IPS DF 4.7 (cell line): ENCODE measurements at regions not wholly inside any gene's neighbourhood (a gene's known extent, or its start where the extent isn't known, plus 50 kb on each side); places are given as distances from the start of the nearest gene placed in this dataset.

ENCODE experiments used
- DNase-seq: peaks from one replicate; pipeline ENCODE4 v3.0.0-alpha.2; 2013; ENCODE audit warnings: low spot score; ENCODE audit errors: extremely low read depth

- no peak for DNase-seq
Observed at GRCh38 chr11:28757725-28758515, 649.7 kb downstream of the METTL15 start.

GRCh38 chr11:28756977-28757376, 648.8 kb downstream of the METTL15 start:
- DNase-seq = no peak

DNA sequence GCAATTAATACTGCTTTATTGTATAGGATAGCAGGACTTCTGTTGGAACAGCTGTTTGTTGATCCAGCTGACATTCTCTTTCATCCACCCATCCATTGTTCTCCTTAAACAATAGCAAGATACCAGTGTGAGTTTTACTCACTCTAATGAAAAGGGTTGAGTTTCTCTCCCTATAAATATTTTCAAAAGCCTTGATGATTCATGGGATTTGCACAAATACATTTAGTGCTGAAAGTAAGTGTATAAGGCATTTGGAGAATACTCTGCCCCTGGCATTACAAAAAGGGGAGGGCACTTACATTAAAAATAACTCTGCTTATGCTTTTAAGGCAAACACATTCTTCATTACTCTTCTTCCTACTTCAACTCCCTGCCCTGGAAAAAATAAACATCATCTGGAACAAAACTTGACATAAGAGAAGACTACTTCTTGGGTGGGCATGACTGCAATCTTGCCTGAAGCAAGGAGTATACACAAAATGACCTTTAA, 634.9 kb downstream of the METTL15 start:
- DNase-seq = no peak

DNA sequence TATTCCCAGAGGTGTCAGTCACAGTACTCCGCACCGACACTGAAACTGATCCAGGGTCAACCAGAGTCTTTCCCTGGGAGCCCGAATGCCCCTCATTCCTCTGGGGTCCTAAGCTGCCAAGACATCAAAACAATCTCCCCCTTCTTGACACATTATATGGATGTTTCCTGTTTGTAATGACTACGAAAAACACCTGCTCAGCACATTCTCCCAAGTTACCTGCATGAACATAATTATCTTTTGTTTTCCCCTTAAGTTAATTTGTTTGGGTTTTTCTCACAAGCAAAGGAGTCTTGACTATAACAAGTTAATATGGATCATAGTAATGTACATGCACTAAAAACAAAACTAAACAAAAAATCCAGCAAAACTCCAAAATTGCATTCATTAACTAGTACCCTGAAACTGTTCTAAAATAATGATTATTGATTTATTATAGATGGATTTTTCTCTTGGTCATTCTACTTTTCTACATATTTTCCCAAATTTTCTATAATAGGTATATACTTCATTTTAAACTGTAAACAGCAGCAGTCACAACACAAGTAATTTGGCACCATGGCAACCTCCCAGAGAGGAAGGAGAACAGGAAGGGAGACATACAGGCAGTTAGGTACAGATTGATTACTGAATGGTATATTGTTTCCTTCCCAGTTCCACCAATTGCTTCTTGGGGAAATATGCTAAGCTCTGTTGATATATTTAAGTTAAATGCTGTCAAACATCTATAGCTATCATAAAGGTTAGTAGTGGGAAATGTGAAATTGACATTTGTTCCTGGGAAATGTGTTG, 631.5 kb downstream of the METTL15 start:
- DNase-seq = no peak

DNA sequence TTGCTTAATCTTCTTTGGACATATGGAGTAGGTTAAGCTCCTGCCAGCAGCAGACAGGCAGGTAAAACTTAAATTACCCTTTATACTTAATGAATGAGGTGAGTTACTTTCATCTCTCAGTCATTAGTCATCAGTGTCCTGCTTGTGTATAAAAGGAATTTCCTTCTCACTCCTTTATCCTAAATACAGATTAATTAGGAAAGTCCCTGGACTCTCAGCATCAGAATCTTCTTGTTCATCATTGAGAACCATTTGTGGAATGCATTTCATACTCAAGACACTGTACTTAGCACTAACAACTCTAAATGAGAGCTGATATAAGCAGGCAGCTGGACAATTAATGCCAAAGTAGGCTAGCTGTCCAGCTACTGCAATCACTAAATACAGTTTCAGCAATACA, 630.4 kb downstream of the METTL15 start:
- no peak for DNase-seq

DNA sequence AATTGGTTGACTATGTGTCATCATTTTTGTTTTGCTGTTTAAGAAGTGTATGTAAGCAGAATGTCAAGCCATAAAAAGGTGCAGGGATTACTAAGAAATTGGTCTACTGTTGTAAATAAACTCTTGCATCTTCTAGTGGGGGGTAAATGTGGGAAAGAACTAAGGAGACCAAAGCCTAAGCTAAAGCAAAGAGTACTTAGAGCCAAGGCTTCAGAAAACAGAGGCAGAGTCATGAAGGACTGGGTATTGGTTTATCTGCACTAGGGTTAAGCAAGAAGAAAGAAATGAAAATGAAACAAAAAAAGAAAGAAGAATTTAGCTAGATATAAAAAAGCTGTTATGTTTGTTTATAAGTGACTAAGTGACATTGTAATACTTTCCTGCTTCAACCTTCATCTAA, 628.1 kb downstream of the METTL15 start:
- DNase-seq = no peak

GRCh38 chr11:28735511-28735910, 627.3 kb downstream of the METTL15 start:
- DNase-seq = no peak

DNA sequence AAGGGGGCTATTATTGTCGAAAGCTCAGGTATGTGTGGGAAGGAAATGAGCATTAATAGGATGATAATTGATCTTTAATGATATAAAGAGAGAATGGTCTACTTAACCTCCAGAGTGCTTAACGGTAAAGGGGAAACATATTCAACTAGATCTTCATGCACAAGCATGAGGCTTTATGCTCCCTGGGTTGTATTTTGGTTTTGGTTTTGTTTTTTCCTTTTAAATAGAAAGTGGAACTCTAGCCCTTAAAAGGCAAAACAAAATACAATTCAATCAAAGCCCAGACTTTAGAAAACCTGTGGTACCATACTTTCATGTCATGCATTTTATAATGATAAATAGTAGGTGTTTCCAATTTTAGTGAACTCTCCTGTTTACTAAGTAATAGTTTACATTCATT, 622.7 kb downstream of the METTL15 start:
- DNase-seq = no peak

- DNase-seq = no peak
Observed at GRCh38 chr11:28730336-28730735, 622.1 kb downstream of the METTL15 start.

DNA sequence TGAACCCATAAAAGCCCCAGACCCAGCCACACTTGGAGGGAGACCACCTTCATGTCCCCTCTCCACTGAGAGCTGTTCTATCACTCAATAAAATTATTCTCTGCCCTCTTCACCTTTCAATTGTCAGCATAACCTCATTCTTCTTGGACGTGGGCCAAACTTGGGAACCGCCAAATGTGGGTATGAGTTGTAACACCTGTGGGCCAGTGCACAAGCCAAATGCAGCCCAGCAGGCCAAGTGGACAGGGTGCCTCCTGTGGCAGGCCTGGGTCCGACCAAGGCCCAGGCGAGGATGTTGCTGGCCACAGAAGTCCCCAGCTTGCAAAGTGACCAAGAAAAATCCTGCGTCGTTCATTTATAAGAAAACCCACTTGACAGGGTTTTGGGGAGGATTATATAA, 621.2 kb downstream of the METTL15 start:
- DNase-seq = no peak

GRCh38 chr11:28728666-28729065, 620.5 kb downstream of the METTL15 start:
- DNase-seq = no peak

- no peak for DNase-seq
Observed at GRCh38 chr11:28727254-28727653, 619.1 kb downstream of the METTL15 start.

GRCh38 chr11:28726432-28726831, 618.2 kb downstream of the METTL15 start:
- no peak for DNase-seq

DNA sequence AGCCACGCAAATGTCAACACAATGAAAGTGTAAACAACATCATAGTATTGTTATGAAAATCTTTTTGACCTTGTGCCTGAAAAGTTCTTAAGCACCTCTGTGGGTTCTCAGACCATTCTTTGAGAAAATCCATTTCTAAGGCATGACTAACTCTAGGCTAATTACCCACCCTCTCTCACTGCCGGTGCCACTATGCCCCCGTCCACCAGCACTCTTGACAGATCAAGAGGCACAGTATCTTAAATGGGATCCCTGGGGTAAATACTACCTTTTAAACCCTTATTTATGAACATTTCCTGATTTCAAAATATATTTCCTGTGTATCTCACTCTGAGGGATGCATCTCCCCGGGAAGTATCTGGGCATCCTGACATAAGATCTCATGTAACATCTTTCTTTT, 607.5 kb downstream of the METTL15 start:
- DNase-seq = no peak

DNA sequence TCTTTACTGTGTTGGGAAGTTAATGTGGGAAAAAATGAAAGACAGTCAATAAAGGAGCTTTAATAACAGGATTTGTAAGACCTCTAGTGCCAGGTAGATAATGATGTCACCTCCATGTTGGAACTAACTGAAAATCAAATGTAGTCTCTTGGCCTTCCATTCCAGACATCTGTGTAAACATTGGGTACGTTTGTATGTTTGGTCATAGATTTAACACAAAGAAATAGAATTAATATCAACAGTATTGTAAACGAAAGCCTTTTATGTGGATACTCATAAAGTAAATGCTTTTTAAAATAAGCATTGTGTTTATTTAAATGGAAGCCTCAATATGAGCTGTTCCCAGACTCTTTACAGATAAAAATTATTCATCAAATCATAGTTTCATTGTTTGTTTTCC, 605.7 kb downstream of the METTL15 start:
- DNase-seq = no peak

DNA sequence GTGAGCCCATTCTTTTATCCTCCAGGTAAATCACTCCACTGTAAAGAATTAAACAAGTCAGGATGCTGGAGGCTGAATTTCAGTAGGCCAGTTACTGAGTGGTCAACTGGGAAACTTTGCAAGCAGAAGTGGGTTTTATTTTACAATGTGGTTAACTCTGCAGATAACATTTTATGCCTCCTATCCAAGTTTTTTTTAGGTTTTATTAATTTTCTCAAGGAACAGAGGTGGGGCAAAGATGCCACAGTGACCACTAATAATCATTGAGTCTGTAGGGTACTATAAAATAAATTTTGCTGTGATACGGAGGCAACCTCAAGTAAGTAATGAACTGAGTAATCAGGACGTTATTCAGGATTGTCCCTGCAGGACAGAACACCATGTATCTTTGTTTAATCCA, 599.9 kb downstream of the METTL15 start:
- no peak for DNase-seq

- no peak for DNase-seq
Observed at GRCh38 chr11:28704801-28705200, 596.6 kb downstream of the METTL15 start.

DNA sequence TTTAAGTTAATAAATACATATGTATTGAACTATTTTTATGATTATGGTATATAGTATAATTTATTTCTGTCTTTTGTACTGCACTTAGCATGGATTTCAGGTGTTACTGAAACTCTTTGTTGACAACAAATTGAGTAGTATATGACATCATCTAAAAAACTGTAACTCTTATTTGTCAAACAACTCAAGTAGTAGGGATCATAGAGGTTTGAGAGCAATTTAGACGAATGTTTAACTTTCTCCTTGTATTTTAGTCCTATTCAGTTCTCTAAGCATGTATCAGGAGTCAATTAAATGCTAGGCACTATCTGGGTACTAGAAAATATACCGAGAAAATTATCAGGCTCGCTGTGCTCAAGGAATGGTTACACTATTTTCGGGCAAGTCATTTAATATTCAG, 595.2 kb downstream of the METTL15 start:
- DNase-seq = no peak

GRCh38 chr11:28702871-28703270, 594.7 kb downstream of the METTL15 start:
- DNase-seq = no peak

DNA sequence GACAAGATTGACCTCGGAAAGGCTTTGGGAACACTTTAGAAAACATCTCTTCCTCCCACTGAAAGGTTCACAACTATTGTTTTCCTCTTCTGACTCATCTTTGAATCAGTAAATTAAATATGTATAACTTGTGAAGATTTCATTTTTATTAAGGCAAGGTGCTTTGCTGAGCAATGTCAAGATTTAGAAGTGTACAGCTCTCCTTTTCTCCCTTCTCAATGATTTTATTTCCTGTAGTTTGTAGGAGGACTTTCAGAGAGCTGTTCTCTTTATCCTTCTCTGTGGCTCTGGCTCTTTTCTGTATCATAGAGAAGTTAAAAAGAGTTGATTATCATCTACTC, 594.2 kb downstream of the METTL15 start:
- no peak for DNase-seq

DNA sequence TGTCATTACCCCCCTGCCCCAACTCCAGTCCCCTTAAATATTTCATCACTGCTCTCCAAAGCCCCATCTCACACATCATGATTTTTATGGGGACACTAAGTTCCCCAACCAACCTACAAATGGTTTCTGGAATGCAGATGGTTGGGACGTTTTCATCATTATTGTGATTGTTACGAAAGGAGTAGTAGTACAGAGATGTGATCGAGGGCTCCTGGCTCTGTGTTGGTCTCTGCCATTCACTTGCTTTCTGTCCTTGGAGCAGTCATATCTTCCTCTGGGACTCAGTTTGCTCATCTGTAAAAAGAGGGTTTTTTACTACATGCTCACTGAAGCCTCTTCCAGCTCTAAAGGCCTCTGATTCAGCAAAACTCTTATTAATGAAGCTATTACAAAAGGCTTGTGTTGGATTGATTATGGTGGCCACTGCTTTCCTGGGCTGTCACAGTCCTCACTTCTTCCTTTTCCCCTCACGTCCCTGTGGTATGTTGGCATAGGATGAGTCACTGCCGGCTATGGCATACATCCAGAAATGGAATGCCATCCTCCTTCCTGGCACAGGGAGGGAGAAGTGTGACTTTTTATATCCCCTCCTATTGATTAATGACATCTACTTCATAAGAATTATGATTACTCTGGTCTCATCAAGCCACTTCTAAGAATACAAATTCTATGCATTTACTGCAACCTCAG, 593.7 kb downstream of the METTL15 start:
- no peak for DNase-seq

GRCh38 chr11:28699701-28700100, 591.5 kb downstream of the METTL15 start:
- no peak for DNase-seq
